IPS-15b (cell line): ENCODE measurements at regions not wholly inside any gene's neighbourhood (a gene's known extent, or its start where the extent isn't known, plus 50 kb on each side); places are given as distances from the start of the nearest gene placed in this dataset.

Experiments
- H3K27me3 ChIP-seq: one replicate; pipeline ENCODE4 v1.6.1; 2013; ENCODE audit warnings: low read length; ENCODE audit not compliant: control insufficient read depth, insufficient read depth
- H3K36me3 ChIP-seq: one replicate; pipeline ENCODE4 v1.6.1; 2013; ENCODE audit warnings: low read length; ENCODE audit not compliant: control insufficient read depth, insufficient read depth
- H3K4me1 ChIP-seq: one replicate; pipeline ENCODE4 v1.6.1; 2013; ENCODE audit warnings: mild to moderate bottlenecking, low read length; ENCODE audit not compliant: control insufficient read depth, insufficient read depth
- H3K4me3 ChIP-seq: one replicate; pipeline ENCODE4 v1.5.1; 2013; ENCODE audit warnings: low read depth, low read length
- H3K9ac ChIP-seq: one replicate; pipeline ENCODE4 v1.6.1; 2013; ENCODE audit warnings: low read depth, mild to moderate bottlenecking, low read length
- H3K9me3 ChIP-seq: one replicate; pipeline ENCODE4 v1.6.1; 2013; ENCODE audit warnings: mild to moderate bottlenecking, low read length; ENCODE audit not compliant: control insufficient read depth, insufficient read depth

DNA sequence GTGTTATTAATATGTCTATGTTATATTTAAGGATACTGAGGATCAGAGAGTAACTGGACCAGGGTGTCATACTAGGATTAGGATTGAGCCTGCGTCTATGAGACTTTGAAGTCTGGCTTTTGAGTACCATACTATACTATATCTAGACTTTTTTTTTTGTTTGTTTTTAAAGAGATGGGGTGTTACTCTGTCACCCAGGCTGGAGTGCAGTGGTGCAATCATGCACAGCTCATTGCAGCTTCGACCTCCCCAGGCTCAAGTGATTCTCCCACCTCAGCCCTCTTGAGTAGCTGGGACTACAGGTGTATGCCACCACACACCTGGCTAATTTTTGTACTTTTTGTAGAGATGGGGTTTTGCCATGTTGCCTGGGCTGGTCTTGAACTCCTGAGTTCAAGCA, 66.2 kb upstream of the MAP4K3 start:
- Histone ChIP-seq H3K36me3 (no peaks in the 10 kb centered on the region), H3K27me3 (no peaks in the 10 kb centered on the region), H3K4me3 (no peak overlapping the region), H3K9me3 (no peaks in the 10 kb centered on the region), H3K4me1 (peaks cover 6% of the 10 kb centered on the region), H3K9ac (no peak overlapping the region)

DNA sequence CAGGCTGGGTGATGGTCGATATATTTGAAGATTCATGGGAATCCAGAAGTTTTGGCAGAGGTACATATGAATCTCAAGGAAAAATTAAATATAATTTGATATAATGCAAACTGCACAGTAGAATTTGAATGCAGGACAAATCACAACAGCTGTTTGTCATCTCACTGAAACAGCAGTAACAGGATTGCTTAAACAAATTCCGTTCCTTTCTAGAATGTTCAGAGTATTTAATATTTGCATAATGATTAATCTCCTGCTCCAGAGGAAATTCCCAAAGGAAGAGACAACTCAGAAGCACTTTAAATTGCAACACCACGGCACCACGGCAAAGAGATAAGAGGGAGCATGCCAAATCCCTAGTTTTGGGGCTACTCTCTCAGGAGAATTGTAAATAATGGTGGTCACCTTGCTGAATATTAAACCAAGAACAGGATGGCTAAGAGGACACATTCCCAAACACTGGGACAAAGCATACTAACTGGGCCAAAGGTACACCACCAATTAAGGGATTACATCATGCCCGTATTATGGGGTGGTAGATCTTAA, 67.8 kb upstream of the MAP4K3 start:
- Histone ChIP-seq H3K9ac (no peak overlapping the region), H3K4me1 (no peaks in the 10 kb centered on the region), H3K4me3 (no peak overlapping the region), H3K36me3 (no peaks in the 10 kb centered on the region), H3K9me3 (no peaks in the 10 kb centered on the region), H3K27me3 (no peaks in the 10 kb centered on the region)

DNA sequence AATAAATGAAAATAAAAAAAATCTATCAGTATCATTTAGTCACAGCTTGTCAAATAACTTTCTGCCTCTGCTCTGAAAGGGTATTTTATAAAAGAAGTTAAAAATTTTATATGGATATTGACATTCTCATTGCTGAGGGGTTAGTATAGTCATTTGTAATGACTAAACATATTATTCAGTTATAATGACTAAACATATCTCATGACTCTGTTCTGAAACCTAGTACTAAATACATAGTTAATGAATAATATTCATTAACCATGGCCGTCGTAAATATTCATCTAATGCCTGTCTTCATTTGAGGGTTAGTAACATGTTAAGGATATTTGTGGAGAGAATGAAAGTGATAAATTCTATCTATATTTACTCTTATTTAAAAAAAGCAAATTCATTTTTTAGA, 69.1 kb upstream of the MAP4K3 start:
- Histone ChIP-seq H3K4me1 (no peaks in the 10 kb centered on the region), H3K4me3 (no peak overlapping the region), H3K9me3 (no peaks in the 10 kb centered on the region), H3K27me3 (no peaks in the 10 kb centered on the region), H3K9ac (no peak overlapping the region), H3K36me3 (no peaks in the 10 kb centered on the region)

DNA sequence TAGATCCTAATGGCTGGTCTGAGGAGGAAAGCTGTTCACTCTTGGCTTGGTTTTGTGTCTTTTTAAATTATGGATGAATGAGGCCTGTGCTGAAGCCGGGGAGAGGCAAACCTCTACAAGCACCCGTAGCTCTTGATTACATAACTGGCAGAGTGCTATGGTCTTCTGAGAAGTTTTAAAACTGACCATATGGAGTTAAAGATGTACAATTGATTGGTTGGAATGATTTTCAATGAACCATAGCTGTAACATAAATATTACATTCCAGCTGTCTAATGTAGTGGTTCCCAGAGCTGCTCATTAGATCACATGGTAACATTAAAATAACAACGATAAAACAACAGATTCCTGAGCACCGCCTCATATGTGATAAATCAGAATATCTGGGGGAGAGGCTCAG, 71.1 kb upstream of the MAP4K3 start:
- H3K27me3 ChIP-seq, result no peaks in the 10 kb centered on the region
- H3K36me3 ChIP-seq, result no peaks in the 10 kb centered on the region
- H3K9me3 ChIP-seq, result no peaks in the 10 kb centered on the region
- no peak overlapping the region for H3K9ac ChIP-seq
- peaks cover under 1% of the 10 kb centered on the region for H3K4me1 ChIP-seq
- no peak overlapping the region for H3K4me3 ChIP-seq

DNA sequence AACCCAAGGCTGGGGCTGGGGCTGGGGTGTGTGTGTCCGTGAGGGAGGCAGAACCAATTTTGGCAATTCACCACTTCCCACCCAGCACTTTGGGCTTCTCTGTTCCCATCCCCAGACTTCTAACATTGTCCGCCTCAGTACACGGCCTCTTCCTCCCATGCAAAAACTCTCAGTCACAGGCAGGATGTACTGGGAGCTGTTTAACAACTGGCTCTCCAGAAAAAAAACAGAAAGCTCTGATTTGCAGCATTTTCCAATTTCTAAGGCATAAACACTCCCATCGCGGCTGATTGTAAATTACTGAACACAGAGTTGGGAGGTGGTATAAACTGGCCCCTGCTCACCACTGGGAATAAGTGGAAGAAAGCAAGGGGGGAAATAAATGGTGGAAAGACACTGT, 73.1 kb upstream of the MAP4K3 start:
- H3K4me1 ChIP-seq, result peaks cover 8% of the 10 kb centered on the region
- H3K9ac ChIP-seq, result no peak overlapping the region
- H3K9me3 ChIP-seq, result no peaks in the 10 kb centered on the region
- H3K36me3 ChIP-seq, result no peaks in the 10 kb centered on the region
- no peaks in the 10 kb centered on the region for H3K27me3 ChIP-seq
- H3K4me3 ChIP-seq, result no peak overlapping the region

DNA sequence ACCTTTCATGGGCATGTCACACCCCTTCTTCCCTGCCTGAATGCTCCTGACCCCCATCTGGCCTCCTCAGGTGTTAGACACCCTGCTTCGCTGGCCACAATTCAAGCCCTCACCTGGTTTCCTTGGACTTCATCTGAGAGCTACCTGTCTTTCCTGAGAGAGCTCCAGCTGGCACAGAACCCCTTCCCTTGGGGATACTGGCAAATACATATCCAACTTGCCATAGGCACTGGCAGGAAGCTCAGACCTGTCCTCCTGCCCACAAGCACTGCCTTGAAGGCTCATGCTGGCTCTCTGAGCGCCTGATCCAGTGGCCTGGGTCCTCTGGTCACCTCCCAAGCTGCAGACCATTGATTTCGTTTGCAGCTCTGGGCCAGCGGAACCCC, 74.1 kb upstream of the MAP4K3 start:
- no peak overlapping the region for H3K9ac ChIP-seq
- no peaks in the 10 kb centered on the region for H3K9me3 ChIP-seq
- H3K4me1 ChIP-seq, result peaks cover 16% of the 10 kb centered on the region
- H3K36me3 ChIP-seq, result no peaks in the 10 kb centered on the region
- H3K4me3 ChIP-seq, result no peak overlapping the region
- no peaks in the 10 kb centered on the region for H3K27me3 ChIP-seq

DNA sequence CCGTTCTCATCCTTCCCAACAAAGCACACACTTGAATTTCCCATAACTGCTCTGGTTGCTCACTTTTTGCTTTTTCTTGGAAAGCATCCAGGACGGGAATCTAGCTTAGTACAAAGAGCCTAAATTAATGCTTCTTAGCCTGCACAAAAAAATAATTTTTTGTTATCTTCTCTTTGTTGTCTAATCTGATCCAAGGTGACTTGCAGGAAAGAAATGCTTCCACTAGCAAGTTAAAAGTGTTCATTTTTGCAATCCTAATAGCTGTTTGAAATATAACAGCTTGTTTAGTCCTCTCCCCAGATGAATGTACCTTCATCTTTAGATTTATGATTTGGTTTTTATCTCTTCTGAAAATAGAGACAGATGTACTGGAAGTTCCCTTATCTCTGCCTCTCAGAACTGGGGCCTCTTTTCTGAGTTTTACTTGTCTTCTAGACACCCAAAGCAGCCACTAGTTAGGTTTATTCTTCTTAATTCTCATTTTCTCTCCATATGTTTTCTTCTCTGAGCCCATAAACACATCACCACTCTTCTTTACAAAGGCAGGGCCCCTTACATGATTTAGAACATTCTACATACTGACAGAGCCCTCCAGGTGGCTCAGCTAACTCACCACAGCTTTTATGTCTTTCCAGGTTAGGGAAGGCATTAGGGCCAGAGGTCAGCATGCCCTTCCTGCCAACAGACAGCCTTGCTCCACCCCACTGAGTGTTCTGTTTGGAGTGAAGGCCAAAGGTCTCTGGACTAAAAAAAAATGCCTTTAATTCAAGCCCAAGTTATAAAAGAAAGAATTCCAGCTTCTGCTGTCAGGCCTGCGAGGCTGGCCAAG, 74.7 kb upstream of the MAP4K3 start:
- Histone ChIP-seq H3K9ac (no peak overlapping the region), H3K9me3 (no peaks in the 10 kb centered on the region), H3K36me3 (no peaks in the 10 kb centered on the region), H3K27me3 (no peaks in the 10 kb centered on the region), H3K4me1 (peaks cover 22% of the 10 kb centered on the region), H3K4me3 (no peak overlapping the region)

DNA sequence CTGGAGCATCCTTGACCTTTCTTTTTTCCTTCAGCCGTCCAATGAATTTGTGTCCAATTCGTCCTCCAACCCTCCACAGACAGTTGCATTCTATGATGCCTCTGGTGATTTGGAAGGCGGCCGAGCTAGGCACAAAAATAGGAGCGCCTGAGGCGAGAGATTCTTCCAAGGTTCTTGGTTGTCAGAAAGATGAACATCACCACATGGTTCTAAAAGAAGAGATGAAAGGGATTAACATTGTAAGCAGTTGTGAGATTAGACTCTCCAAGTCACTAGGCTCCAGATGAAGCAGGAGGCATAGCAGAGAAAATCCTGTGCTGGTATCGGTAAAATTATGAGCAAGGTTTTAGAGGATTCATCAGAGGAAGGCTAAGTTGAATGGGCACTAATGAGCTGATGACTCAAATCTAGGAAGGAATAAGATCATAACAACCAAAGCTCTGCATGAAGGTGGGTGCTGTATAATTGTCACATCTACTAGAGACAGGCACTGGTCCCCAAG, 75.4 kb upstream of the MAP4K3 start:
- Histone ChIP-seq H3K9ac (no peak overlapping the region), H3K4me1 (peaks cover 25% of the 10 kb centered on the region), H3K36me3 (no peaks in the 10 kb centered on the region), H3K4me3 (no peak overlapping the region), H3K27me3 (no peaks in the 10 kb centered on the region), H3K9me3 (no peaks in the 10 kb centered on the region)

DNA sequence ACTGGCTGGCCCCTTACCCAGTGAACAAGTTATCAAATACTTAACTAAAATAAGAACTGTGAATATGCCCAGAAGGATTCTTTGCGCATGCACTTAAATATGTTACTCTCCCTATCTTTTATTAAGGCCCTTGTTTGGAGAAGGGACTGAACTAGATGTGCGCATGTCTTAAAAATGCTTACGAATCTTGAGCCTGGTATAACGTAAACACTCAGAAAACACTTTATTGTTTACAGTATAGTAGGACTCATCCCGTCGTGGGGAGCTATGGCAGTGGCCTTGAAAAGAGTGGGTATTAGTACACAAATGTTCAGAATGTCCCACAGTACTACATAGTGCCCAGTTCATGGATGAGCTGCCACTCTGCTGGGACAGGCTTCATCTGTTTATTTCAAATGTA, 75.9 kb upstream of the MAP4K3 start:
- Histone ChIP-seq H3K4me3 (no peak overlapping the region), H3K9ac (no peak overlapping the region), H3K36me3 (no peaks in the 10 kb centered on the region), H3K4me1 (peaks cover 25% of the 10 kb centered on the region), H3K27me3 (no peaks in the 10 kb centered on the region), H3K9me3 (no peaks in the 10 kb centered on the region)

DNA sequence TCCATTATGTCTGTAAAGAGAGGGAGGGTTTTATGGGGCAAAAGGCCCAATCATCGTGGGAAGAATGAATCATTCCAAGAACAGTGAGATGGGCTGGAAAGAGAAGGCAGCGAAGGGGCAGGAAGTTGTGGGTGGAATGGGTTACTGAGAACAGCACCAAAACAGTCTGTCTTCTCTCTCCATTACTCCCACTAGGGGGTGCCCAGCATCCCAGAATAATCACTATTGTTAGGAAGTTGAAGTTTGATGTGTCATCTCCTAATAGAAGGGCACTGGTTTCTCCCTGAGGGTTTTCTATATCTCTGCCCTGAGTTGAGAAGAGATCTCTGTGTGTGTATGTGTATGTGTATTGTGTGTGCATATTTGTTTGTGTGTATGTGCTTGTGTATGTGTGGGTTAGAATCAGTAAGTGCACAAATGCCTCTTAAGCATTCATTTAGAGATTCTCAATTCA, 76.6 kb upstream of the MAP4K3 start:
- no peak overlapping the region for H3K4me3 ChIP-seq
- H3K36me3 ChIP-seq, result no peaks in the 10 kb centered on the region
- no peak overlapping the region for H3K9ac ChIP-seq
- H3K9me3 ChIP-seq, result no peaks in the 10 kb centered on the region
- H3K4me1 ChIP-seq, result peaks cover 25% of the 10 kb centered on the region
- no peaks in the 10 kb centered on the region for H3K27me3 ChIP-seq

DNA sequence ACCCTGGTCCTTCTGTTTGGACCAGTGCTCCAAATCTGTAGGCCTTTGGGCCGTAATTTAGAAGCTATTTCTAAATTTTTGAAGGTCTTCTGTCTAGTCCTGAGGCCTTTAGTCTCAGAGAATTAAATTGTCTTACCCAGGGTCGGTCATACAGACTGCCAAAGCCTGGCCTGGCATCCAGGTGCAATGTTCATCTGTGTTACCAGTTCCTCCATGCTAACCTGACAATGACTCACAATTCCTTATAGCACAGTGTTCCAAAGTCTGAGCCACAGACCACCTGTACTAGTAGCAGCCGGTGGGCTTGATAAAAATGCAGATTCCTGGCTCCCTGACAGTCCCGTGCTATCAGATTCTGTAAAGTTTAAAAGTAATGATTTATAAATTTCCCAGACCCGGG, 77.7 kb upstream of the MAP4K3 start:
- Histone ChIP-seq H3K4me1 (peaks cover 25% of the 10 kb centered on the region), H3K9me3 (peaks cover under 1% of the 10 kb centered on the region), H3K27me3 (no peaks in the 10 kb centered on the region), H3K4me3 (no peak overlapping the region), H3K9ac (no peak overlapping the region), H3K36me3 (no peaks in the 10 kb centered on the region)

DNA sequence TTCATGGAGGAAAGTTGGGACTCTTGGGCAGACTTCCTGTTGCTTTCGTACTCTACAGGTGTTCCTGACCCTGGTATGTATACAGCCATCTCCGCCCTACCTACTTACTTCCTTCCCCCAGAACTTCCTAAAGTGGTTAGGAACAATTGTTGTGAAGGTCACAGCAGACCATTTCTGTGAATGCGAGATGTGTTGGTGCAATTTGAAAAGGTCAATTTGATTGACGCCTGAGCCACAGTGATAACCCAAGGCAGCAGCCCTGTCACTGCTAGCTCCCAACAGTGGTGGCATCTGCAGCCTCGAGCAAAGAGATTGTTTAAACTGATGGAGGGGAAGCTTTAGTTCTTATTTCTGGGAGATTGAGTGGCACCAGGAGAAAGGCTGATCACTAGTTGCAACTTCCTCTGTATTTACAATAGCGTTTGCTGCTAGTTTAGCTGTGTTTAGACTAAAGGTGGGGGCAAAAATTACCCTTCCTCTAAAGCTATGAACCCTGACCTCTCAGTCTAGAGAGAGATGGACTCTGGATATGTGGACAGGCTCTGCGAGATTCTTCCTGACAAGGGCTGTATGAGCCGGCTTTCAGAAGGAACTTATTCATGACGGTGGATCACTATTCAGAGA, 78.3 kb upstream of the MAP4K3 start:
- Histone ChIP-seq H3K9ac (no peak overlapping the region), H3K4me1 (peaks cover 25% of the 10 kb centered on the region), H3K36me3 (no peaks in the 10 kb centered on the region), H3K27me3 (no peaks in the 10 kb centered on the region), H3K9me3 (peaks cover 2% of the 10 kb centered on the region), H3K4me3 (no peak overlapping the region)
